K562 (cell line): ENCODE measurements at regions not wholly inside any gene's neighbourhood (a gene's known extent, or its start where the extent isn't known, plus 50 kb on each side); places are given as distances from the start of the nearest gene placed in this dataset.

ENCODE experiments used
- ATAC-seq: fragments of 200-7000 bp; cut with Tn5 transposase; 3 replicates; pipeline ENCODE4 v1.9.1; 2020; ENCODE audit warnings: moderate library complexity
- BruUV-seq: library from RNA; stranded (reverse); fragments of 400-500 nt; replicated peaks from 2 replicates; lab custom pipeline; 2021; lab: Mats Ljungman, UMichigan
- CTCF ChIA-PET: fragments of 300-600 bp; formaldehyde crosslinking; extraction: SDS; loops from one replicate; lab custom pipeline; 2021; ENCODE audit warnings: low intra/inter-chr PET ratio; lab: Yijun Ruan, JAX
- POLR2A ChIA-PET: fragments of 300-600, 350-650 bp; sonication (Branson Sonifier 250); formaldehyde crosslinking; extraction: SDS; loops from one replicate; lab custom pipeline; 2021; ENCODE audit warnings: antibody characterized with exemption, inconsistent platforms; lab: Yijun Ruan, JAX
- DNase-seq, 4 experiments: peaks; one replicate each; pipeline versions ENCODE4 v3.0.0 to v3.0.0-alpha.2; 2011 to 2018; ENCODE audit warnings: low spot score in 3 of 4, mixed read lengths in 3 of 4; ENCODE audit errors: extremely low read depth in 1 of 4
- FAIRE-seq: peaks from 2 replicates; lab custom pipeline; 2011; peaks lifted over from hg19 to GRCh38; lab: Jason Lieb, UNC
- H2AFZ ChIP-seq: 2 replicates; pipeline ENCODE4 v1.6.0; 2011; ENCODE audit warnings: low read depth, low read length, control low read depth, inconsistent platforms
- H3K27ac ChIP-seq: fragments of 200-600 bp; 3 replicates; pipeline ENCODE4 v1.8.0; 2011; ENCODE audit warnings: low read depth, mild to moderate bottlenecking, control low read depth, inconsistent platforms, low read length, moderate library complexity, mixed read lengths; ENCODE audit errors: extremely low read depth
- H3K27me3 ChIP-seq, 2 experiments: fragments of 300-600 bp in 1 of 2; 2 replicates in 1 of 2; 3 replicates in 1 of 2; pipeline versions ENCODE4 v1.6.0 to v1.8.0; 2011; ENCODE audit warnings: inconsistent platforms in 2 of 2, low read length in 2 of 2, mild to moderate bottlenecking in 1 of 2, mixed read lengths in 1 of 2, moderate library complexity in 1 of 2; ENCODE audit not compliant: control insufficient read depth in 2 of 2, insufficient read depth in 2 of 2
- H3K36me3 ChIP-seq: fragments of 300-600 bp; 3 replicates; pipeline ENCODE4 v1.8.0; 2011; ENCODE audit warnings: mild to moderate bottlenecking, low read length, inconsistent platforms; ENCODE audit not compliant: control insufficient read depth, insufficient read depth
- H3K4me1 ChIP-seq, 2 experiments: fragments of 200-600 bp in 1 of 2; replicated peaks in 1 of 2; 2 replicates in 1 of 2; 3 replicates in 1 of 2; pipeline versions ENCODE4 v1.5.1 to v1.8.0; 2011; ENCODE audit warnings: inconsistent platforms in 2 of 2, low read length in 2 of 2, mild to moderate bottlenecking in 1 of 2, mixed read lengths in 1 of 2, moderate library complexity in 1 of 2; ENCODE audit not compliant: control insufficient read depth in 2 of 2, insufficient read depth in 2 of 2
- H3K4me2 ChIP-seq: 2 replicates; pipeline ENCODE4 v1.6.1; 2011; ENCODE audit warnings: low read length, control low read depth, inconsistent platforms, mixed read lengths; ENCODE audit not compliant: insufficient read depth
- H3K4me3 ChIP-seq: fragments of 200-600 bp; sonication (generic), shearing (Covaris generic); 2 replicates; pipeline ENCODE4 v1.5.1; 2016; ENCODE audit warnings: control low read depth, inconsistent platforms
- H3K79me2 ChIP-seq: fragments of 200-600 bp; 3 replicates; pipeline ENCODE4 v1.8.0; 2011; ENCODE audit warnings: low read length, inconsistent platforms; ENCODE audit not compliant: control insufficient read depth, insufficient read depth
- H3K9ac ChIP-seq, 2 experiments: 2 replicates each; pipeline versions ENCODE4 v1.6.0 to v1.6.1; 2011; ENCODE audit warnings: low read depth in 2 of 2, low read length in 2 of 2, control low read depth in 1 of 2, inconsistent platforms in 1 of 2, mild to moderate bottlenecking in 1 of 2, mixed read lengths in 1 of 2; ENCODE audit not compliant: insufficient read depth in 1 of 2
- H3K9me1 ChIP-seq: one replicate; pipeline ENCODE4 v1.6.0; 2011; ENCODE audit warnings: inconsistent platforms, mild to moderate bottlenecking, low read length, moderate library complexity; ENCODE audit not compliant: control insufficient read depth, insufficient read depth
- H3K9me3 ChIP-seq: replicated peaks from 2 replicates; pipeline ENCODE4 v1.5.1; 2011; ENCODE audit warnings: low read depth, low read length, inconsistent platforms; ENCODE audit not compliant: control insufficient read depth, insufficient read depth
- H4K20me1 ChIP-seq: replicated peaks from 2 replicates; pipeline ENCODE4 v1.6.1; 2011; ENCODE audit warnings: low read length, inconsistent platforms, mixed read lengths; ENCODE audit not compliant: control insufficient read depth, insufficient read depth
- CREB5 ChIP-seq: fragments of 250-450 bp; sonication (Bioruptor Pico); IDR thresholded peaks from 2 replicates; pipeline ENCODE4 v1.5.0; 2020; ENCODE audit warnings: mild to moderate bottlenecking
- DACH1 ChIP-seq: fragments of 450-650 bp; IDR thresholded peaks from 2 replicates; pipeline ENCODE4 v1.6.1; 2018; ENCODE audit not compliant: partially characterized antibody
- FOXJ2 ChIP-seq: fragments of 200-800 bp; sonication (Bioruptor generic); IDR thresholded peaks from 2 replicates; pipeline ENCODE4 v1.6.1; 2016; ENCODE audit warnings: missing genetic modification characterization, missing compliant biosample characterization
- HNRNPH1 ChIP-seq: fragments of 200-400 bp; formaldehyde crosslinking; optimal IDR thresholded peaks from 2 replicates; pipeline ENCODE3; 2017; ENCODE audit warnings: low read depth, mild to moderate bottlenecking, low read length, moderate library complexity
- HOXB6 ChIP-seq: fragments of 250-450 bp; sonication (Bioruptor Pico); IDR thresholded peaks from 2 replicates; pipeline ENCODE4 v1.5.1; 2022; ENCODE audit warnings: mild to moderate bottlenecking, borderline replicate concordance
- ILK ChIP-seq: fragments of 450-650 bp; IDR thresholded peaks from 2 replicates; pipeline ENCODE4 v1.6.1; 2016; ENCODE audit warnings: missing genetic modification characterization, low read depth, mild to moderate bottlenecking, missing compliant biosample characterization, moderate library complexity, borderline replicate concordance
- JUN ChIP-seq, 2 experiments: sonication (generic) in 1 of 2; formaldehyde crosslinking in 1 of 2; IDR thresholded peaks; 2 replicates each; pipeline versions ENCODE4 v1.6.1 to v1.8.0; 2012 to 2022; ENCODE audit warnings: borderline replicate concordance in 2 of 2, mild to moderate bottlenecking in 2 of 2, improper control_type of control experiment in 1 of 2, low read depth in 1 of 2, low read length in 1 of 2, missing genetic modification reagents in 1 of 2
- SMAD2 ChIP-seq: fragments of 150-350 bp; IDR thresholded peaks from 2 replicates; pipeline ENCODE4 v1.6.1; 2014; ENCODE audit warnings: low read depth, mild to moderate bottlenecking, low read length
- ZFP1 ChIP-seq: fragments of 450-650 bp; formaldehyde crosslinking; IDR thresholded peaks from 2 replicates; pipeline ENCODE4 v1.4.0; 2020; ENCODE audit warnings: mild to moderate bottlenecking, mixed read lengths
- ZKSCAN8 ChIP-seq: fragments of 200-800 bp; sonication (Bioruptor generic); IDR thresholded peaks from 2 replicates; pipeline ENCODE4 v1.6.1; 2016; ENCODE audit warnings: missing genetic modification characterization, missing compliant biosample characterization
- WGBS: fragments of 100-300 bp; shearing (Covaris generic); methylation state at CpG from one replicate; pipeline ENCODE4 v1.1.6; 2016; ENCODE audit warnings: low coverage, mixed read lengths; ENCODE audit not compliant: insufficient coverage; ENCODE audit errors: missing lambda C conversion rate; 5-methylcytosine and 5-hydroxymethylcytosine counted together
- in situ Hi-C: fragments of 300-500 bp; cut with MboI; formaldehyde crosslinking; loops from 4 replicates; pipeline ENCODE4 v1.15.0; 2018; ENCODE audit warnings: inconsistent platforms, mixed read lengths
- intact Hi-C: fragments of 100-400 bp; cut with micrococcal nuclease; formaldehyde crosslinking; loops from 2 replicates; pipeline ENCODE4 v1.14.2; 2022
- TF ChIP-seq, protein P1 (sequence below): IDR thresholded peaks from 2 replicates; pipeline ENCODE4 v1.6.1; 2012; ENCODE audit warnings: low read depth, low read length, improper control_type of control experiment, borderline replicate concordance
- TF ChIP-seq, protein P2 (sequence below): IDR thresholded peaks from 3 replicates; pipeline ENCODE4 v1.6.1; 2011; ENCODE audit warnings: borderline replicate concordance, mild to moderate bottlenecking, moderate library complexity; ENCODE audit not compliant: insufficient read length; ENCODE audit errors: extremely low read depth
- TF ChIP-seq, protein P3 (sequence below): fragments of 450-650 bp; IDR thresholded peaks from 2 replicates; pipeline ENCODE4 v1.7.0; 2016; ENCODE audit warnings: borderline replicate concordance

DNA sequence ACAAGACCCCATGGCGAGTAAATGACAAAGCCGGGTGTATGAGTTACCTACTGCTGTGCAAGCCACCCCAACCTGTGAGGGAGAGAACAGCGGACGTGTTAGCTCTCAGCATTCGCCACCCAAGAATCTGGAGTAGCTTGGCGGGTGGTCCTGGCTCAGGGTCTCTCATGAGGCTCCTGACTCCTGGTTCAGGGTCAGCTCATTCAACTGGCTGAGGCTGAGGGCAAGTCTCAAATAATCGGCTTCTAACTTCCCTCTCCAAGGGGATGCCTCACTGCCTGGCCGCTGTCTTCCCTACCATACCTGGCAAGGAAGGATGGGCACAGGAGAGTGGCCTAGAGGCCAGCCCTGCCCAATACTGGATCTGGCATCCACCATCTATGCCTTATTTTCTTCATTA is 94.2 kb downstream of the HTR5A start:
- no peak overlapping the region for H3K4me2 ChIP-seq
- ATAC-seq (no peak), DNase-seq (no peak), FAIRE-seq (no peak)
- H3K27ac ChIP-seq, result no peak overlapping the region
- peaks cover 47 to 64% of the 10 kb centered on the region in 2 experiments for H3K27me3 ChIP-seq
- in situ Hi-C loops (no loop called here), intact Hi-C loops (no loop called here)
- no peak overlapping the region for H3K4me3 ChIP-seq
- no peak overlapping the region for H2AFZ ChIP-seq
- no TSS peak for BruUV-seq
- ChIA-PET CTCF (no interaction called here), POLR2A (interaction anchor here (0.7 to 2.4 kb wide), 2 partner anchors 18 to 92 kb away, joined by 4 to 6 read pairs; no protein-coding TSS in a partner anchor)
- no peaks in the 10 kb centered on the region for H3K79me2 ChIP-seq
- no peaks in the 10 kb centered on the region for H3K36me3 ChIP-seq
- peaks cover 0 to 12% of the 10 kb centered on the region in 2 experiments; a peak in 1 of 5 replicates for H3K4me1 ChIP-seq
- no peaks in the 10 kb centered on the region for H4K20me1 ChIP-seq
- no peaks in the 10 kb centered on the region for H3K9me3 ChIP-seq
- H3K9me1 ChIP-seq, result no peaks in the 10 kb centered on the region
- H3K9ac ChIP-seq, result no peak overlapping the region
- WGBS, result under 1% methylated on average over 8 of the region's 8 CpGs
- TF ChIP-seq FOXJ2 (tag), result no peak
- TF ChIP-seq ZKSCAN8 (CRISPR knock-in tag), result no peak
- no peak for TF ChIP-seq CREB5 (CRISPR knock-in tag)
- TF ChIP-seq HOXB6 (CRISPR knock-in tag), result no peak
- TF ChIP-seq SMAD2, result no peak
- TF ChIP-seq, protein P1, sequence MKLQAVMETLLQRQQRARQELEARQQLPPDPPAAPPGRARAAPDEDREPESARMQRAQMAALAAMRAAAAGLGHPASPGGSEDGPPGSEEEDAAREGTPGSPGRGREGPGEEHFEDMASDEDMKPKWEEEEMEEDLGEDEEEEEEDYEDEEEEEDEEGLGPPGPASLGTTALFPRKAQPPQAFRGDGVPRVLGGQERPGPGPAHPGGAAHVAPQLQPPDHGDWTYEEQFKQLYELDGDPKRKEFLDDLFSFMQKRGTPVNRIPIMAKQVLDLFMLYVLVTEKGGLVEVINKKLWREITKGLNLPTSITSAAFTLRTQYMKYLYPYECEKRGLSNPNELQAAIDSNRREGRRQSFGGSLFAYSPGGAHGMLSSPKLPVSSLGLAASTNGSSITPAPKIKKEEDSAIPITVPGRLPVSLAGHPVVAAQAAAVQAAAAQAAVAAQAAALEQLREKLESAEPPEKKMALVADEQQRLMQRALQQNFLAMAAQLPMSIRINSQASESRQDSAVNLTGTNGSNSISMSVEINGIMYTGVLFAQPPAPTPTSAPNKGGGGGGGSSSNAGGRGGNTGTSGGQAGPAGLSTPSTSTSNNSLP, result no peak
- no peak for TF ChIP-seq ILK (tag)
- TF ChIP-seq, protein P2, sequence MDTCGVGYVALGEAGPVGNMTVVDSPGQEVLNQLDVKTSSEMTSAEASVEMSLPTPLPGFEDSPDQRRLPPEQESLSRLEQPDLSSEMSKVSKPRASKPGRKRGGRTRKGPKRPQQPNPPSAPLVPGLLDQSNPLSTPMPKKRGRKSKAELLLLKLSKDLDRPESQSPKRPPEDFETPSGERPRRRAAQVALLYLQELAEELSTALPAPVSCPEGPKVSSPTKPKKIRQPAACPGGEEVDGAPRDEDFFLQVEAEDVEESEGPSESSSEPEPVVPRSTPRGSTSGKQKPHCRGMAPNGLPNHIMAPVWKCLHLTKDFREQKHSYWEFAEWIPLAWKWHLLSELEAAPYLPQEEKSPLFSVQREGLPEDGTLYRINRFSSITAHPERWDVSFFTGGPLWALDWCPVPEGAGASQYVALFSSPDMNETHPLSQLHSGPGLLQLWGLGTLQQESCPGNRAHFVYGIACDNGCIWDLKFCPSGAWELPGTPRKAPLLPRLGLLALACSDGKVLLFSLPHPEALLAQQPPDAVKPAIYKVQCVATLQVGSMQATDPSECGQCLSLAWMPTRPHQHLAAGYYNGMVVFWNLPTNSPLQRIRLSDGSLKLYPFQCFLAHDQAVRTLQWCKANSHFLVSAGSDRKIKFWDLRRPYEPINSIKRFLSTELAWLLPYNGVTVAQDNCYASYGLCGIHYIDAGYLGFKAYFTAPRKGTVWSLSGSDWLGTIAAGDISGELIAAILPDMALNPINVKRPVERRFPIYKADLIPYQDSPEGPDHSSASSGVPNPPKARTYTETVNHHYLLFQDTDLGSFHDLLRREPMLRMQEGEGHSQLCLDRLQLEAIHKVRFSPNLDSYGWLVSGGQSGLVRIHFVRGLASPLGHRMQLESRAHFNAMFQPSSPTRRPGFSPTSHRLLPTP, result no peak
- TF ChIP-seq, protein P3, sequence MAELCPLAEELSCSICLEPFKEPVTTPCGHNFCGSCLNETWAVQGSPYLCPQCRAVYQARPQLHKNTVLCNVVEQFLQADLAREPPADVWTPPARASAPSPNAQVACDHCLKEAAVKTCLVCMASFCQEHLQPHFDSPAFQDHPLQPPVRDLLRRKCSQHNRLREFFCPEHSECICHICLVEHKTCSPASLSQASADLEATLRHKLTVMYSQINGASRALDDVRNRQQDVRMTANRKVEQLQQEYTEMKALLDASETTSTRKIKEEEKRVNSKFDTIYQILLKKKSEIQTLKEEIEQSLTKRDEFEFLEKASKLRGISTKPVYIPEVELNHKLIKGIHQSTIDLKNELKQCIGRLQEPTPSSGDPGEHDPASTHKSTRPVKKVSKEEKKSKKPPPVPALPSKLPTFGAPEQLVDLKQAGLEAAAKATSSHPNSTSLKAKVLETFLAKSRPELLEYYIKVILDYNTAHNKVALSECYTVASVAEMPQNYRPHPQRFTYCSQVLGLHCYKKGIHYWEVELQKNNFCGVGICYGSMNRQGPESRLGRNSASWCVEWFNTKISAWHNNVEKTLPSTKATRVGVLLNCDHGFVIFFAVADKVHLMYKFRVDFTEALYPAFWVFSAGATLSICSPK, result no peak
- TF ChIP-seq ZFP1, result no peak
- TF ChIP-seq JUN (IDR thresholded peaks at IDR 0.05; ENCODE audit: borderline replicate concordance, low read depth, low read length), result no peak
- no peak for TF ChIP-seq JUN (CRISPR knock-in tag; IDR thresholded peaks at IDR 0.05; ENCODE audit: borderline replicate concordance)
- TF ChIP-seq HNRNPH1, result no peak
- TF ChIP-seq DACH1, result no peak
